ENCODE measurements at regions not wholly inside any gene's neighbourhood (a gene's known extent, or its start where the extent isn't known, plus 50 kb on each side); places are given as distances from the start of the nearest gene placed in this dataset.

DNA sequence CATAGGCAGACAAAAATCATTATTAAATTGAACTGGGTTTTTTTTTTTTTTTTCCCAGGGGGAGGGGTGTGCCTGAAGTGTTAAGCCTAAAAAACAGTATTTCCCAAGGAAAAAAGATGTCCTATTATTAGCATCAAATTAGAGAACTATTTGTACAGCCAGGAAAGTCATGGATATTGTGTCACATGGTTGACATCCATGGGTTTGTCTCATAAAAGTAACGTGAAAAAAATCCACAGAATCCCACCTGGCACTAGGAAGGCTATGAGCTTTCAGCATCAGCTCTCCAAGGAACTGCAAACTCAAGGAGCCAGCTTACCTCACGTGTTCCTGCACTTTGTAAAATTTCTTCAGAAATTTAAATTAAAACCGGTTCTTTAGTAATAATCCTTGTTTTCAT is 69.1 kb upstream of the EGLN3 start:
- Histone ChIP-seq H3K4me1 (ENCODE audit: control insufficient read depth, low read length) (no peaks in the 10 kb centered on the region), H3K27ac (ENCODE audit: low read depth, low read length) (no peak overlapping the region), H3K9me2 (replicated peaks; ENCODE audit: control insufficient read depth, low read length) (no peaks in the 10 kb centered on the region), H3F3A (ENCODE audit: control insufficient read depth, insufficient read depth) (no peaks in the 10 kb centered on the region), H3K9me3 (ENCODE audit: control insufficient read depth, insufficient read depth, low read length) (no peaks in the 10 kb centered on the region), H4K20me1 (ENCODE audit: control insufficient read depth, insufficient read depth, low read depth, low read length) (no peaks in the 10 kb centered on the region), H3K27me3 (ENCODE audit: control insufficient read depth, low read length) (no peaks in the 10 kb centered on the region), H3K4me3 (ENCODE audit: low read length) (no peak overlapping the region), H3K4me2 (ENCODE audit: low read length) (no peak overlapping the region), H3K79me2 (ENCODE audit: control insufficient read depth, low read length) (no peaks in the 10 kb centered on the region), H3K36me3 (ENCODE audit: control insufficient read depth, low read length) (no peaks in the 10 kb centered on the region)
- TF ChIP-seq, protein P1, sequence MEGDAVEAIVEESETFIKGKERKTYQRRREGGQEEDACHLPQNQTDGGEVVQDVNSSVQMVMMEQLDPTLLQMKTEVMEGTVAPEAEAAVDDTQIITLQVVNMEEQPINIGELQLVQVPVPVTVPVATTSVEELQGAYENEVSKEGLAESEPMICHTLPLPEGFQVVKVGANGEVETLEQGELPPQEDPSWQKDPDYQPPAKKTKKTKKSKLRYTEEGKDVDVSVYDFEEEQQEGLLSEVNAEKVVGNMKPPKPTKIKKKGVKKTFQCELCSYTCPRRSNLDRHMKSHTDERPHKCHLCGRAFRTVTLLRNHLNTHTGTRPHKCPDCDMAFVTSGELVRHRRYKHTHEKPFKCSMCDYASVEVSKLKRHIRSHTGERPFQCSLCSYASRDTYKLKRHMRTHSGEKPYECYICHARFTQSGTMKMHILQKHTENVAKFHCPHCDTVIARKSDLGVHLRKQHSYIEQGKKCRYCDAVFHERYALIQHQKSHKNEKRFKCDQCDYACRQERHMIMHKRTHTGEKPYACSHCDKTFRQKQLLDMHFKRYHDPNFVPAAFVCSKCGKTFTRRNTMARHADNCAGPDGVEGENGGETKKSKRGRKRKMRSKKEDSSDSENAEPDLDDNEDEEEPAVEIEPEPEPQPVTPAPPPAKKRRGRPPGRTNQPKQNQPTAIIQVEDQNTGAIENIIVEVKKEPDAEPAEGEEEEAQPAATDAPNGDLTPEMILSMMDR (IDR thresholded peaks at IDR 0.05; ENCODE audit: low read depth, low read length, poor library complexity, severe bottlenecking) = no peak
- TF ChIP-seq EZH2phosphoT487 (IDR thresholded peaks at IDR 0.05; ENCODE audit: borderline replicate concordance, low read length) = no peak

DNA sequence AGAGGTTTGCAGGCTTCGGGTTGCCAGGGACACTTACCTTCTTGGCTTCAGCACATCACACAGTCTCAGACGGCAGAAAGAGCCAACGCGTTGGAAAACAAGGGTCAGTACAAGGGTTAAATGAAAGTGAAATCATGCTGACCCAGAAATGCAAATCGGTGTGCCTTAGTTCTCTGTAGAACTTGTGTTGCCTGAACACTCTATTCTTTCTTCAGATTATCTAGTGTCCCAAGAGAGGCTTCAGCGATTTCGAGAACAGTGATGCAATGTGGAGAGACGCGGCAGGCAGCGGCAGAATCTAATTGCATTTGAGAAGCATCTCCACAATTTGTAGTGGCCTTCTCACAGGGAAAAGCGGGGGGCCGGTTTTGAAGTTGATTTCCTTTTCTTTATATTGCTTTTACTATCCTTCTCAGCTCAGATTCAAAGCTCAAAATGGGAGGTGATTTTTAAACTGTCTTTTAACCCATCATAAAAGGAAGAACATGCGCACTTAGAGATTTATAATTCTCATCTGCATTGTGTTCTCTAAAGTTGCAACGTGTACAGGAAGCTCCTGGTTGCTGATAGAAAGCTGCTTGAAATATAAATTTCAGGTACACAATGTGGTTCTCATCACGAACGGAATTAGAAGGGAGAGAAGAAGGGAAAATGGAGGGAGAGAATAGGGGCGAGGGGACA is 67.8 kb upstream of the EGLN3 start:
- Histone ChIP-seq H4K20me1 (ENCODE audit: control insufficient read depth, insufficient read depth, low read depth, low read length) (no peaks in the 10 kb centered on the region), H3K9me3 (ENCODE audit: control insufficient read depth, insufficient read depth, low read length) (no peaks in the 10 kb centered on the region), H3K27me3 (ENCODE audit: control insufficient read depth, low read length) (no peaks in the 10 kb centered on the region), H3K4me2 (ENCODE audit: low read length) (no peak overlapping the region), H3K4me3 (ENCODE audit: low read length) (no peak overlapping the region), H3K9me2 (replicated peaks; ENCODE audit: control insufficient read depth, low read length) (no peaks in the 10 kb centered on the region), H3K79me2 (ENCODE audit: control insufficient read depth, low read length) (no peaks in the 10 kb centered on the region), H3K36me3 (ENCODE audit: control insufficient read depth, low read length) (no peaks in the 10 kb centered on the region), H3K4me1 (ENCODE audit: control insufficient read depth, low read length) (no peaks in the 10 kb centered on the region), H3F3A (ENCODE audit: control insufficient read depth, insufficient read depth) (no peaks in the 10 kb centered on the region), H3K27ac (ENCODE audit: low read depth, low read length) (no peak overlapping the region)
- TF ChIP-seq, protein P1 (IDR thresholded peaks at IDR 0.05; ENCODE audit: low read depth, low read length, poor library complexity, severe bottlenecking) = no peak
- no peak for TF ChIP-seq EZH2phosphoT487 (IDR thresholded peaks at IDR 0.05; ENCODE audit: borderline replicate concordance, low read length)

DNA sequence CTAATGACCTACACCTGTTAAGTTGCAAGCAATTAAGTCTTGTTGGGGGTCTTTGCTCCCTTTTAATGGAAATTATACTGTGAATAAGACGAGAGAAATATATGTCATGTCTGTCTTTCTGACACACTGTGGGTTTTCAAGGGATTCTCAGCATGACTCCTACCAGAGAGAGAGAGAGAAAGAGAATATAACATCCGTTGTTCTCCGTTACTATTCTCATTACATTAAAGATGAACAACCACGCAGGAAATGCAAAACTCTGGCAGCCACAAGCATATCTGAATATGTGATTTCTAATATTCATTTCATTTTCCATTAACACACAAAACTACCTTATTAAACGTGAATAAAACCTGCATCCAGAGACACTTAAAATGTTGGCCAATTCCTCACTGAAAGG is 67.3 kb upstream of the EGLN3 start:
- Histone ChIP-seq H3K4me3 (ENCODE audit: low read length) (no peak overlapping the region), H3K9me2 (replicated peaks; ENCODE audit: control insufficient read depth, low read length) (no peaks in the 10 kb centered on the region), H3K79me2 (ENCODE audit: control insufficient read depth, low read length) (no peaks in the 10 kb centered on the region), H3F3A (ENCODE audit: control insufficient read depth, insufficient read depth) (no peaks in the 10 kb centered on the region), H3K4me2 (ENCODE audit: low read length) (no peak overlapping the region), H3K36me3 (ENCODE audit: control insufficient read depth, low read length) (no peaks in the 10 kb centered on the region), H3K9me3 (ENCODE audit: control insufficient read depth, insufficient read depth, low read length) (no peaks in the 10 kb centered on the region), H3K4me1 (ENCODE audit: control insufficient read depth, low read length) (no peaks in the 10 kb centered on the region), H3K27me3 (ENCODE audit: control insufficient read depth, low read length) (no peaks in the 10 kb centered on the region), H3K27ac (ENCODE audit: low read depth, low read length) (no peak overlapping the region), H4K20me1 (ENCODE audit: control insufficient read depth, insufficient read depth, low read depth, low read length) (no peaks in the 10 kb centered on the region)
- TF ChIP-seq EZH2phosphoT487 (IDR thresholded peaks at IDR 0.05; ENCODE audit: borderline replicate concordance, low read length) = no peak
- TF ChIP-seq, protein P1 (IDR thresholded peaks at IDR 0.05; ENCODE audit: low read depth, low read length, poor library complexity, severe bottlenecking) = no peak
